Uterus (tissue), 3 donors: ENCODE measurements at regions not wholly inside any gene's neighbourhood (a gene's known extent, or its start where the extent isn't known, plus 50 kb on each side); places are given as distances from the start of the nearest gene placed in this dataset.

Source experiments
- DNase-seq, 2 donors: peaks; one replicate each; pipeline ENCODE4 v3.0.0-alpha.2; 2019 to 2020
- H3K27ac ChIP-seq, 2 donors: fragments of 200-600 bp; sonication (generic); 1 replicate in 1 of 2; 2 replicates in 1 of 2; pipeline ENCODE4 v1.5.1; 2016 to 2018
- H3K27me3 ChIP-seq, 2 donors: fragments of 200-600 bp; sonication (generic); one replicate each; pipeline ENCODE4 v1.5.1; 2018 to 2019; ENCODE audit warnings: control low read depth in 1 of 2
- H3K36me3 ChIP-seq, 2 donors: fragments of 200-600 bp; sonication (generic); one replicate each; pipeline ENCODE4 v1.5.1; 2019; ENCODE audit warnings: control low read depth in 1 of 2
- H3K4me1 ChIP-seq, 2 donors: fragments of 200-600 bp; sonication (generic); one replicate each; pipeline ENCODE4 v1.5.1; 2018 to 2019; ENCODE audit warnings: control low read depth in 1 of 2
- H3K4me3 ChIP-seq, 2 donors: fragments of 200-600 bp; sonication (generic); 1 replicate in 1 of 2; 2 replicates in 1 of 2; pipeline ENCODE4 v1.5.1; 2018 to 2019; ENCODE audit warnings: mild to moderate bottlenecking in 1 of 2
- H3K9me3 ChIP-seq, 2 donors: fragments of 200-600 bp; sonication (generic); one replicate each; pipeline ENCODE4 v1.5.1; 2019; ENCODE audit warnings: control low read depth in 1 of 2
- CTCF ChIP-seq, 4 experiments: fragments of 200-600 bp in 2 of 4; fragments of 450-650 bp in 2 of 4; sonication (generic) in 2 of 4; IDR thresholded peaks; one replicate each; pipeline ENCODE4 v1.5.1; 2016 to 2019; ENCODE audit warnings: antibody characterized with exemption in 4 of 4, mild to moderate bottlenecking in 2 of 4, moderate library complexity in 1 of 4
- POLR2A ChIP-seq, 2 donors: fragments of 450-650 bp; IDR thresholded peaks; one replicate each; pipeline ENCODE4 v1.6.1; 2016; ENCODE audit warnings: antibody characterized with exemption in 2 of 2, mild to moderate bottlenecking in 1 of 2, moderate library complexity in 1 of 2
- intact Hi-C: fragments of 100-400 bp; cut with DNase I; formaldehyde crosslinking; loops from one replicate; pipeline ENCODE4 v1.15.1; 2023; ENCODE audit warnings: low total_unique reads
- donor health status: DM: yes; HTN: yes; CAD: no.

GRCh38 chr6:163694072-163694471, 279.6 kb downstream of the QKI start:
- Histone ChIP-seq H3K9me3 (no peaks in the 10 kb centered on the region), H3K27me3 (no peaks in the 10 kb centered on the region), H3K4me3 (no peak overlapping the region), H3K27ac (no peak overlapping the region), H3K36me3 (no peaks in the 10 kb centered on the region), H3K4me1 (no peaks in the 10 kb centered on the region)
- no peak for DNase-seq
- intact Hi-C loops = no loop called here
- TF ChIP-seq POLR2A (IDR thresholded peaks at IDR 0.05) (no peak), CTCF (IDR thresholded peaks at IDR 0.05) (no peak)

GRCh38 chr6:163691049-163691448, 276.5 kb downstream of the QKI start:
- H3K36me3 ChIP-seq = no peaks in the 10 kb centered on the region

GRCh38 chr6:163688739-163689362, 274.3 kb downstream of the QKI start:
- no peak overlapping the region for H3K4me3 ChIP-seq
- H3K4me1 ChIP-seq = no peaks in the 10 kb centered on the region
- DNase-seq = no peak
- no peaks in the 10 kb centered on the region for H3K27me3 ChIP-seq
- intact Hi-C loops = no loop called here
- H3K9me3 ChIP-seq = no peaks in the 10 kb centered on the region
- H3K36me3 ChIP-seq = no peaks in the 10 kb centered on the region
- no peak overlapping the region for H3K27ac ChIP-seq
- TF ChIP-seq CTCF (IDR thresholded peaks at IDR 0.05) (no peak), POLR2A (IDR thresholded peaks at IDR 0.05) (no peak)

More at GRCh38 chr6:163691049-163691448, 276.5 kb downstream of the QKI start:
- Histone ChIP-seq H3K27me3 (no peaks in the 10 kb centered on the region), H3K27ac (no peak overlapping the region), H3K4me3 (no peak overlapping the region), H3K4me1 (no peaks in the 10 kb centered on the region), H3K9me3 (no peaks in the 10 kb centered on the region)
- intact Hi-C loops = no loop called here
- no peak for TF ChIP-seq POLR2A (IDR thresholded peaks at IDR 0.05)
- no peak for TF ChIP-seq CTCF (IDR thresholded peaks at IDR 0.05)
- DNase-seq = no peak

- intact Hi-C loops = no loop called here
These were observed 272.6 kb downstream of the QKI start for GRCh38 chr6:163687075-163687474.

GRCh38 chr6:163686301-163686700, 271.8 kb downstream of the QKI start:
- H3K27me3 ChIP-seq = no peaks in the 10 kb centered on the region
- no peak overlapping the region for H3K4me3 ChIP-seq
- no peak for DNase-seq
- no peaks in the 10 kb centered on the region for H3K4me1 ChIP-seq
- H3K27ac ChIP-seq = no peak overlapping the region
- intact Hi-C loops = no loop called here
- H3K9me3 ChIP-seq = no peaks in the 10 kb centered on the region
- no peaks in the 10 kb centered on the region for H3K36me3 ChIP-seq
- TF ChIP-seq CTCF (IDR thresholded peaks at IDR 0.05) = no peak

More at GRCh38 chr6:163687075-163687474, 272.6 kb downstream of the QKI start:
- H3K4me1 ChIP-seq = no peaks in the 10 kb centered on the region
- DNase-seq = no peak
- no peak overlapping the region for H3K4me3 ChIP-seq
- H3K27me3 ChIP-seq = no peaks in the 10 kb centered on the region
- TF ChIP-seq POLR2A (IDR thresholded peaks at IDR 0.05) (no peak), CTCF (IDR thresholded peaks at IDR 0.05) (no peak)
- H3K9me3 ChIP-seq = no peaks in the 10 kb centered on the region
- H3K27ac ChIP-seq = no peak overlapping the region
- no peaks in the 10 kb centered on the region for H3K36me3 ChIP-seq
